OCI-LY1 (cell line): ENCODE measurements at regions not wholly inside any gene's neighbourhood (a gene's known extent, or its start where the extent isn't known, plus 50 kb on each side); places are given as distances from the start of the nearest gene placed in this dataset.

Experiments
- H2AFZ ChIP-seq: fragments of 200-600 bp; sonication (generic), shearing (Covaris generic); 2 replicates; pipeline ENCODE4 v1.6.0; 2014; ENCODE audit warnings: antibody characterized with exemption, mild to moderate bottlenecking, low read length
- H3F3A ChIP-seq: fragments of 200-600 bp; sonication (generic), shearing (Covaris generic); 2 replicates; pipeline ENCODE4 v1.6.0; 2014; ENCODE audit warnings: mild to moderate bottlenecking, antibody characterized with exemption, low read length, moderate library complexity; ENCODE audit not compliant: insufficient read depth
- H3K27ac ChIP-seq: fragments of 200-600 bp; sonication (generic); 2 replicates; pipeline ENCODE4 v1.5.1; 2014; ENCODE audit warnings: low read length, mixed run types, mild to moderate bottlenecking, low read depth; ENCODE audit not compliant: poor library complexity, severe bottlenecking
- H3K27me3 ChIP-seq: fragments of 200-600 bp; sonication (generic); 2 replicates; pipeline ENCODE4 v1.6.0; 2014; ENCODE audit warnings: antibody characterized with exemption, mild to moderate bottlenecking, low read length, moderate library complexity; ENCODE audit not compliant: insufficient read depth
- H3K36me3 ChIP-seq: fragments of 200-600 bp; sonication (generic); 2 replicates; pipeline ENCODE4 v1.6.1; 2014; ENCODE audit warnings: mild to moderate bottlenecking, antibody characterized with exemption, low read length, moderate library complexity, mixed read lengths; ENCODE audit not compliant: insufficient read depth
- H3K4me1 ChIP-seq: fragments of 200-600 bp; sonication (generic); 2 replicates; pipeline ENCODE4 v1.5.1; 2014; ENCODE audit warnings: mild to moderate bottlenecking, low read length, moderate library complexity; ENCODE audit not compliant: insufficient read depth, severe bottlenecking
- H3K4me2 ChIP-seq: fragments of 200-600 bp; sonication (generic), shearing (Covaris generic); 2 replicates; pipeline ENCODE4 v1.6.1; 2014; ENCODE audit warnings: low read length
- H3K4me3 ChIP-seq: fragments of 200-600 bp; sonication (generic); 2 replicates; pipeline ENCODE4 v1.5.1; 2014; ENCODE audit warnings: low read length, low read depth, mild to moderate bottlenecking, mixed read lengths; ENCODE audit not compliant: poor library complexity, severe bottlenecking
- H3K79me2 ChIP-seq: fragments of 200-600 bp; shearing (Covaris generic); 2 replicates; pipeline ENCODE4 v1.6.1; 2016; ENCODE audit warnings: mixed run types, low read length, mixed read lengths; ENCODE audit not compliant: insufficient read depth
- H3K9ac ChIP-seq: fragments of 200-600 bp; sonication (generic), shearing (Covaris generic); 2 replicates; pipeline ENCODE4 v1.6.1; 2014; ENCODE audit warnings: mild to moderate bottlenecking, low read length, mixed read lengths
- H3K9me2 ChIP-seq: fragments of 200-600 bp; sonication (generic), shearing (Covaris generic); 2 replicates; pipeline ENCODE4 v1.6.1; 2014; ENCODE audit warnings: low read depth, mild to moderate bottlenecking, low read length, mixed read lengths
- H3K9me3 ChIP-seq: fragments of 200-600 bp; shearing (Covaris generic); 2 replicates; pipeline ENCODE4 v1.6.1; 2014; ENCODE audit warnings: low read length, mixed read lengths
- H4K20me1 ChIP-seq: fragments of 200-600 bp; sonication (generic), shearing (Covaris generic); 2 replicates; pipeline ENCODE4 v1.6.0; 2016; ENCODE audit warnings: mild to moderate bottlenecking, low read length; ENCODE audit not compliant: insufficient read depth
- EZH2 ChIP-seq: fragments of 200-600 bp; sonication (generic), shearing (Covaris generic); IDR thresholded peaks from 2 replicates; pipeline ENCODE4 v1.8.0; 2017; ENCODE audit warnings: borderline replicate concordance, mixed run types, mild to moderate bottlenecking, antibody characterized with exemption, low read length, moderate library complexity, mixed read lengths
- TF ChIP-seq, protein P1 (sequence below): fragments of 200-600 bp; sonication (generic), shearing (Covaris generic); IDR thresholded peaks from 2 replicates; pipeline ENCODE4 v1.5.1; 2017; ENCODE audit warnings: mild to moderate bottlenecking, antibody characterized with exemption, low read length, moderate library complexity, mixed read lengths

DNA sequence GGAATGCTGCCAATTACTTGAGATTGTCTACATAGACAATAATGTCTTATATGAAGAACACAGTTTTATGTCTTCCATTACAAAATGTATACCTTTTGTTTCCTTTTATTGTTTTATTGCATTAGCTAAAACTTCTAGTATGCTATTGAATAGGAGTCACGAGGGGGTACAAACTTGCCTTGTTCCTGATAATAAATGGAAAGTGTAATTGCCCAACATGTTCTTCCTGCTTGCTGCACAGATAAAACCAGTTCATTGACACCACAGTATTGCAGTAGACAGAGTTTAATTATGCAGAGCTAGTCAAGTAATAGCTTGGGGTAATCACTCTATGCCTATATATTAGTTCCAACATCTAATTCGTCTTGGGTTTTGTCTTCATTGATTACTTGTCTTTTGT lies 1276.2 kb upstream of the NRXN1 start:
- TF ChIP-seq, protein P1, sequence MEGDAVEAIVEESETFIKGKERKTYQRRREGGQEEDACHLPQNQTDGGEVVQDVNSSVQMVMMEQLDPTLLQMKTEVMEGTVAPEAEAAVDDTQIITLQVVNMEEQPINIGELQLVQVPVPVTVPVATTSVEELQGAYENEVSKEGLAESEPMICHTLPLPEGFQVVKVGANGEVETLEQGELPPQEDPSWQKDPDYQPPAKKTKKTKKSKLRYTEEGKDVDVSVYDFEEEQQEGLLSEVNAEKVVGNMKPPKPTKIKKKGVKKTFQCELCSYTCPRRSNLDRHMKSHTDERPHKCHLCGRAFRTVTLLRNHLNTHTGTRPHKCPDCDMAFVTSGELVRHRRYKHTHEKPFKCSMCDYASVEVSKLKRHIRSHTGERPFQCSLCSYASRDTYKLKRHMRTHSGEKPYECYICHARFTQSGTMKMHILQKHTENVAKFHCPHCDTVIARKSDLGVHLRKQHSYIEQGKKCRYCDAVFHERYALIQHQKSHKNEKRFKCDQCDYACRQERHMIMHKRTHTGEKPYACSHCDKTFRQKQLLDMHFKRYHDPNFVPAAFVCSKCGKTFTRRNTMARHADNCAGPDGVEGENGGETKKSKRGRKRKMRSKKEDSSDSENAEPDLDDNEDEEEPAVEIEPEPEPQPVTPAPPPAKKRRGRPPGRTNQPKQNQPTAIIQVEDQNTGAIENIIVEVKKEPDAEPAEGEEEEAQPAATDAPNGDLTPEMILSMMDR: no peak
- no peak for TF ChIP-seq EZH2
- Histone ChIP-seq H3K4me3 (no peak overlapping the region), H2AFZ (no peak overlapping the region), H3K9me2 (no peaks in the 10 kb centered on the region), H3K27ac (no peak overlapping the region), H3K9ac (no peak overlapping the region), H3K79me2 (no peaks in the 10 kb centered on the region), H4K20me1 (no peaks in the 10 kb centered on the region), H3K4me1 (no peaks in the 10 kb centered on the region), H3K9me3 (no peaks in the 10 kb centered on the region), H3K27me3 (no peaks in the 10 kb centered on the region), H3K36me3 (no peaks in the 10 kb centered on the region), H3F3A (no peaks in the 10 kb centered on the region), H3K4me2 (no peak overlapping the region)

DNA sequence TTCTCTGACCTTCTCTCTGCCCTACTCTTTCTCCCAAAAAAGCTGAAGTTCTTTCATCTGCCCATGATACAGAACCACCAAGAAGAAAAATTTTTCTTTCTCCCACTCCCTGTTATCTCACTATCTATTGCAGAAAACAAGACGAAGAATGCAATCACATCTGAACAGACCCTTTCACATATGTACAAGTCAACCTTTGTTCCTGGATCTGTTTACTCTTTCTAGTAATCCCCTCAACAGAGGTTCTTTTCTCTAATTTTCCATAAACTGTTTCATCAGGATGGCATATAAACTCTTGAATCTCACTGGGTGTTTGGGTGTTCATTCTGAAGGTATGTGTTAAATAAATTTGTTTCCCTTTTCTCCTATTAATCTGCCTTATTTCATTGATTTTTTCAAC lies 1262.7 kb upstream of the NRXN1 start:
- H3K4me1 ChIP-seq: no peaks in the 10 kb centered on the region
- no peaks in the 10 kb centered on the region for H3K9me3 ChIP-seq
- H3K4me3 ChIP-seq: no peak overlapping the region
- H3K4me2 ChIP-seq: no peak overlapping the region
- H3K79me2 ChIP-seq: no peaks in the 10 kb centered on the region
- TF ChIP-seq, protein P1: no peak
- no peak for TF ChIP-seq EZH2
- no peak overlapping the region for H3K9ac ChIP-seq
- no peaks in the 10 kb centered on the region for H3K36me3 ChIP-seq
- no peak overlapping the region for H2AFZ ChIP-seq
- H3F3A ChIP-seq: no peaks in the 10 kb centered on the region
- no peaks in the 10 kb centered on the region for H3K9me2 ChIP-seq
- H4K20me1 ChIP-seq: no peaks in the 10 kb centered on the region
- no peak overlapping the region for H3K27ac ChIP-seq
- H3K27me3 ChIP-seq: no peaks in the 10 kb centered on the region

DNA sequence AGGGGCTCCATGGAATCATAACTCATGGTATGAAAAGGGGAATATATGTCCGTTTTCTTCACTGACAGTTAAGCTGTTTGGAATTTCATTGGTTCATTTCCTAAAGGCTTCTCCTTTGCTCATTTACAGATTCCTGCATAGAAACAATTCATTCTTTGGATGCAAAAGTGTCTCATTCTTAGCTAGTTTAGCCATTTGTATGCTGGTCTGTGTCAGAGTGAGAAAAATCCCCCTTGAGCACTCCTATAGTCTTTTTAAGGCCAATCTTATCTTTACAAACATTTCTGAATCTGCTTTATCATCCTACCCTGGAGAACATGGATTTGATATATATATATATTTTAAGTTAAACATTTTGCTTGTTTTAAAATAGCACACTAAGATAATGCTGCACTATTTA lies 1260.9 kb upstream of the NRXN1 start:
- H3K79me2 ChIP-seq: no peaks in the 10 kb centered on the region
- no peaks in the 10 kb centered on the region for H3K9me3 ChIP-seq
- H3K36me3 ChIP-seq: no peaks in the 10 kb centered on the region
- no peaks in the 10 kb centered on the region for H3F3A ChIP-seq
- H3K4me2 ChIP-seq: no peak overlapping the region
- H3K9ac ChIP-seq: no peak overlapping the region
- no peak overlapping the region for H3K4me3 ChIP-seq
- no peaks in the 10 kb centered on the region for H3K9me2 ChIP-seq
- H4K20me1 ChIP-seq: no peaks in the 10 kb centered on the region
- no peaks in the 10 kb centered on the region for H3K4me1 ChIP-seq
- H3K27ac ChIP-seq: no peak overlapping the region
- H2AFZ ChIP-seq: no peak overlapping the region
- H3K27me3 ChIP-seq: no peaks in the 10 kb centered on the region
- no peak for TF ChIP-seq EZH2
- TF ChIP-seq, protein P1: no peak
